GM13976 (cell line): ENCODE measurements at regions not wholly inside any gene's neighbourhood (a gene's known extent, or its start where the extent isn't known, plus 50 kb on each side); places are given as distances from the start of the nearest gene placed in this dataset.

ENCODE experiments used
- DNase-seq: peaks from one replicate; pipeline ENCODE4 v3.0.0; 2012; ENCODE audit warnings: low spot score
- in situ Hi-C: fragments of 300-500 bp; cut with MboI; formaldehyde crosslinking; loops from one replicate; pipeline ENCODE4 v1.12.0; 2022; ENCODE audit warnings: low sequenced_read_pairs, mixed read lengths, inconsistent platforms; ENCODE audit not compliant: unreplicated experiment
- TF ChIP-seq, protein P1 (sequence below): IDR thresholded peaks from 2 replicates; pipeline ENCODE4 v1.5.1; 2012; ENCODE audit warnings: borderline replicate concordance, mild to moderate bottlenecking; ENCODE audit not compliant: insufficient read depth; ENCODE audit errors: extremely low read depth, missing control alignments, control extremely low read depth

DNA sequence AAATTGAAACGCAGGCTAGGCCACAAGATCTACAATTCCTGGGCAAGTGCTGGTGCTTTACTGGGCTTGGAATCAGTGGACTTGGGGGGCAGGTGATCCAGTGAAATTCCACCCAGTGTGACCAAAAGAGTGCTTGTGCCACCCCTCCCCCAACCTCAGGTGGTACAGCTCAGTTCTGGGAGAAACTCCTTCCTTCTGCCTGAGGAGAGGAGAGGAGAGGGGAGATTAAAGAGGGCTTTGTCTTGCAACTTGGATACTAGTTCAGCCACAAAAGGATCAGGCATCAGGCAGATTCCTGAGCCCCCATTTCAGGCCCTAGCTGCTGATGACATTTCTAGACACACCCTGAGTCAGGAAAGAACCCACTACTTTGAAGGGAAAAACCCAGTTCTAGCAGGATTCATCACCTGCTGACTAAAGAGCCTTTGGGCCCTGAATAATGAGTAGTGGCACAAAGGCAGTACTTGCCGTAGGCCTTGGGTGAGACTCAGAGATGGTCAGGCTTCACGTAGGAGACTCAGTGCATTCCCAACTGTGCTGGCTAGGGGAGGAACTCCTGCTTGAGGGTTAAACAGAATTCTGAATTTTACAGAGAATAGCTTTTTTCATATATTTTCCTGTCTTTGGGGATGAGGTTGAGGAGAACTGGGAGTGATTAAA, 446.7 kb downstream of the BMP2 start:
- DNase-seq = no peak

DNA sequence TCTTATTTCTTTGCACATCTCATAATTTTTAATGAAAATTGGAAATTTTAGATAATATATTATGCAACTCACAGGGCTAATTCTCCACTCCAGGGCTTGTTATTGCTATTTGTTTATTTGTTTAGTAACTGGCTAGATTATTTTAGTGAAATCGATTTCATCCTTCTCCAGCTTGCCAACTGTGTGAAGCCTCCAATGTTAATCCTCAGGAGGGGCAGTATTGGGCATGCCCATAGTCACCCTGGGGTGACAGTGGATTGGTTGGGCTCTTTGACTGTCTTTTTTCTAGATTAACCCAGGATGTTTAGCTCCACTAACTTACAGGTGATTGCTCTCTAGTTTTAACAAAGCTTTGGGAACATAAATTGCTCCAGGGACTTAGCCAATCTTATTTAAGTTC, 450.1 kb downstream of the BMP2 start:
- no peak for DNase-seq
- in situ Hi-C loops = no loop called here
- TF ChIP-seq, protein P1, sequence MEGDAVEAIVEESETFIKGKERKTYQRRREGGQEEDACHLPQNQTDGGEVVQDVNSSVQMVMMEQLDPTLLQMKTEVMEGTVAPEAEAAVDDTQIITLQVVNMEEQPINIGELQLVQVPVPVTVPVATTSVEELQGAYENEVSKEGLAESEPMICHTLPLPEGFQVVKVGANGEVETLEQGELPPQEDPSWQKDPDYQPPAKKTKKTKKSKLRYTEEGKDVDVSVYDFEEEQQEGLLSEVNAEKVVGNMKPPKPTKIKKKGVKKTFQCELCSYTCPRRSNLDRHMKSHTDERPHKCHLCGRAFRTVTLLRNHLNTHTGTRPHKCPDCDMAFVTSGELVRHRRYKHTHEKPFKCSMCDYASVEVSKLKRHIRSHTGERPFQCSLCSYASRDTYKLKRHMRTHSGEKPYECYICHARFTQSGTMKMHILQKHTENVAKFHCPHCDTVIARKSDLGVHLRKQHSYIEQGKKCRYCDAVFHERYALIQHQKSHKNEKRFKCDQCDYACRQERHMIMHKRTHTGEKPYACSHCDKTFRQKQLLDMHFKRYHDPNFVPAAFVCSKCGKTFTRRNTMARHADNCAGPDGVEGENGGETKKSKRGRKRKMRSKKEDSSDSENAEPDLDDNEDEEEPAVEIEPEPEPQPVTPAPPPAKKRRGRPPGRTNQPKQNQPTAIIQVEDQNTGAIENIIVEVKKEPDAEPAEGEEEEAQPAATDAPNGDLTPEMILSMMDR = no peak

More for the DNA sequence above, 446.7 kb downstream of the BMP2 start:
- in situ Hi-C loops = no loop called here
- TF ChIP-seq, protein P1 = no peak

DNA sequence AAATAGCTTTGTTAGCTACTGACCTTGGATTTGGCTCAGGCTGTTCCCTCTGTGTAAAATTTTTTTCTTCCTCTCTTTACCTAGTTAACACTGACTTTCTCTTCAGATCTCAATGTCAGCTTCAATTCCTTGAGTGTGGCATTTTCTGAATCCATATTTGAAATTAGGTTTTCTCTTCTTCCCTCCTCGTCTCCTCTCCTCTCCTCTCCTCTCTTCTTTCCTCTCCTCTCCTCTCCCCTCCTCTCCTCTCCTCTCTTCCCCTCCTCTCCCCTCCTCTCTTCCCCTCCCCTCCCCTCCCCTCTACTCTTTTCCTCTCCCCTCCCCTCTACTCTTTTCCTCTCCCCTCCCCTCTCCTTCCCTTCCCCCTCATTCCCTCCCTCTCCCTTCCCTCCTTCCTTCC, 453.3 kb downstream of the BMP2 start:
- no peak for DNase-seq
- in situ Hi-C loops = no loop called here
- TF ChIP-seq, protein P1 = no peak

DNA sequence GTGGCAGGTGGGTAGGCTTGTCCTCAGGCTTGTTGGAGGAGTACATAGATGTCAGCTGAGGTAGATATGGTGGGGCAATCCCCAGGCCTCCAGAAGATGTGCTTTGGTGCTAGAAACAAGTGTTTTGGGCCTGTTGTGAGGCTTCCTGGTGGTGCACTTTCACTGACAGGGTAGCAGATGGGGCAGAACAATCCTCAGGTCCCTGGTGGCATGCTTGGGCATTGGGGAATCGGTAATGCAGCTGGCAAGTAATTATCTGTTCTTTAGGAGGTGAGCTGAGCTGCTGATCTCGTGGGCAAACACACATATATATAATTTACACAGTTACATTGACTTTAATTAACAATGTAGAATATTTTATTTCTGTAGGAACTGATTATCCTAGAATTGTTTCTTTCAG, 458.7 kb downstream of the BMP2 start:
- in situ Hi-C loops = no loop called here
- TF ChIP-seq, protein P1 = no peak

DNA sequence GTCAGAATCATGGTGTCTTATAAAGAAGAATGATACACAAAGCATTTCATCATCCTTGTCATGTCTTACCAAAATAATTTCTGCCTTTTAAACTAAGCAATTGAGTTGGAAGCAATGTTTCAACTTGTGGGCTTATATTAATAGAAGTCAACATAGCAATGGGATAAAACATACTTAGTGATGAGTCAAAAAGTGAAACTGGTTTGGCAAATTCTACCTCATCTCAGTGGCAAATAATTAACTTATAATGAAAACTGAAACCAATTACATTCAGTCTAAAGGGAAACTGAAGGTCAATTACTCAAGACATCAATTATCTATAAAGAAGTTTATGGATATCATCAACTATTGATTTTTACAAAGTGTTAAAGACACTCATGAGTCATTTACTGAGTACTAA, 463.8 kb downstream of the BMP2 start:
- TF ChIP-seq, protein P1 = no peak
- in situ Hi-C loops = no loop called here
- no peak for DNase-seq

More for the DNA sequence above, 458.7 kb downstream of the BMP2 start:
- DNase-seq = no peak

DNA sequence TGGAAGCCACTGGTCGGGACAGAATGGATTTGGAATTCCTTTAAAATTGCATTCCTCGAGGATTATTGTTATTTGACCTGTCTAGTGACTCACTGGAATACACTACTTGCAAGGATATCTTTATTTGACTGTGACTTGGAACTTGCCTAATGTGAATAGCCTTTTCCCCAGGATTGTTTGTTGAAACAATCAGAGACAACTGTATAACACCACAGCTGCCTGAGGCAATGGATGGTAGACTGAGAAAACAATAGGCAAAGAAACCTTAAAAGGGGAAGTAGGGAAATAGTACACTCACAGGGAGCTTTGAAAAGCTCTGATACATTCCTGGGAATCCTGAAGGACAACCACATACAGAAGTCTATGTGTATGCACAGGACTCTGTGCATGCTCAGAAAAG, 465.3 kb downstream of the BMP2 start:
- in situ Hi-C loops = no loop called here
- TF ChIP-seq, protein P1 = no peak
- DNase-seq = no peak
